Natural killer cell (primary cell): ENCODE measurements at regions not wholly inside any gene's neighbourhood (a gene's known extent, or its start where the extent isn't known, plus 50 kb on each side); places are given as distances from the start of the nearest gene placed in this dataset.
"Not testable (repeated sequence)": the region's sequence is repeated elsewhere in the genome, so short reads cannot be mapped to it uniquely, and the experiment has no call there.

Experiments
- ATAC-seq, 3 donors: fragments of 150-1000 bp in 2 of 3; fragments of 200-7000 bp in 1 of 3; cut with Tn5 transposase; 1 replicate in 1 of 3; 2 replicates in 2 of 3; pipeline ENCODE4 v1.10.0; 2021; ENCODE audit warnings: mild to moderate bottlenecking in 2 of 3, moderate library complexity in 2 of 3
- DNase-seq, 2 donors: peaks; one replicate each; pipeline versions ENCODE4 v3.0.0 to v3.0.0-alpha.2; 2013 to 2021; ENCODE audit warnings: mixed read lengths in 1 of 2
- H3K27ac ChIP-seq: one replicate; pipeline ENCODE4 v1.5.1; 2013; ENCODE audit warnings: mild to moderate bottlenecking, low read length
- H3K27me3 ChIP-seq: one replicate; pipeline ENCODE4 v1.6.1; 2013; ENCODE audit warnings: low read length; ENCODE audit not compliant: control insufficient read depth, insufficient read depth
- H3K36me3 ChIP-seq: one replicate; pipeline ENCODE4 v1.6.1; 2013; ENCODE audit warnings: low read length; ENCODE audit not compliant: control insufficient read depth, insufficient read depth
- H3K4me1 ChIP-seq: one replicate; pipeline ENCODE4 v1.6.1; 2013; ENCODE audit warnings: low read length; ENCODE audit not compliant: control insufficient read depth, insufficient read depth
- H3K4me3 ChIP-seq: one replicate; pipeline ENCODE4 v1.5.1; 2013; ENCODE audit warnings: low read length
- H3K9me3 ChIP-seq: one replicate; pipeline ENCODE4 v1.6.1; 2013; ENCODE audit warnings: low read length; ENCODE audit not compliant: control insufficient read depth, insufficient read depth
- H3K27ac Mint-ChIP-seq, 2 donors: one replicate each; pipeline ENCODE4 v1.8.0; 2022; ENCODE audit warnings: mild to moderate bottlenecking in 2 of 2, mixed read lengths in 2 of 2, moderate library complexity in 1 of 2
- H3K27me3 Mint-ChIP-seq, 2 donors: one replicate each; pipeline ENCODE4 v1.8.0; 2022; ENCODE audit warnings: low read depth in 2 of 2, mixed read lengths in 2 of 2
- H3K36me3 Mint-ChIP-seq: one replicate; pipeline ENCODE4 v1.8.0; 2022; ENCODE audit warnings: mixed read lengths
- H3K4me1 Mint-ChIP-seq, 2 donors: one replicate each; pipeline ENCODE4 v1.8.0; 2022; ENCODE audit warnings: mixed read lengths in 2 of 2
- H3K4me3 Mint-ChIP-seq: one replicate; pipeline ENCODE4 v1.8.0; 2022; ENCODE audit warnings: mild to moderate bottlenecking, moderate library complexity, mixed read lengths
- H3K9me3 Mint-ChIP-seq, 2 donors: one replicate each; pipeline ENCODE4 v1.8.0; 2022; ENCODE audit warnings: mixed read lengths in 2 of 2
- WGBS: methylation state at CpG from one replicate; pipeline ENCODE4 v1.1.7; 2013; ENCODE audit warnings: missing lambda C conversion rate; ENCODE audit not compliant: insufficient coverage; 5-methylcytosine and 5-hydroxymethylcytosine counted together
- intact Hi-C: fragments of 100-400 bp; cut with micrococcal nuclease; formaldehyde crosslinking; loops from one replicate; pipeline ENCODE4 v1.14.2; 2022
- TF ChIP-seq, protein P1 (sequence below): fragments of 200-600 bp; IDR thresholded peaks from one replicate; pipeline ENCODE4 v1.8.0; 2022; ENCODE audit warnings: antibody characterized with exemption

- Mint-ChIP-seq H3K9me3 (peaks cover 15 to 23% of the 10 kb centered on the region in 2 donors), H3K27me3 (no peaks in the 10 kb centered on the region), H3K36me3 (peaks cover 7% of the 10 kb centered on the region), H3K4me3 (no peak overlapping the region), H3K27ac (no peak overlapping the region), H3K4me1 (no peaks in the 10 kb centered on the region)
- no peaks in the 10 kb centered on the region for H3K4me1 ChIP-seq
- intact Hi-C loops = no loop called here
- WGBS = 81% methylated on average over 1 of the region's 1 CpG
- no peaks in the 10 kb centered on the region for H3K9me3 ChIP-seq
- TF ChIP-seq, protein P1, sequence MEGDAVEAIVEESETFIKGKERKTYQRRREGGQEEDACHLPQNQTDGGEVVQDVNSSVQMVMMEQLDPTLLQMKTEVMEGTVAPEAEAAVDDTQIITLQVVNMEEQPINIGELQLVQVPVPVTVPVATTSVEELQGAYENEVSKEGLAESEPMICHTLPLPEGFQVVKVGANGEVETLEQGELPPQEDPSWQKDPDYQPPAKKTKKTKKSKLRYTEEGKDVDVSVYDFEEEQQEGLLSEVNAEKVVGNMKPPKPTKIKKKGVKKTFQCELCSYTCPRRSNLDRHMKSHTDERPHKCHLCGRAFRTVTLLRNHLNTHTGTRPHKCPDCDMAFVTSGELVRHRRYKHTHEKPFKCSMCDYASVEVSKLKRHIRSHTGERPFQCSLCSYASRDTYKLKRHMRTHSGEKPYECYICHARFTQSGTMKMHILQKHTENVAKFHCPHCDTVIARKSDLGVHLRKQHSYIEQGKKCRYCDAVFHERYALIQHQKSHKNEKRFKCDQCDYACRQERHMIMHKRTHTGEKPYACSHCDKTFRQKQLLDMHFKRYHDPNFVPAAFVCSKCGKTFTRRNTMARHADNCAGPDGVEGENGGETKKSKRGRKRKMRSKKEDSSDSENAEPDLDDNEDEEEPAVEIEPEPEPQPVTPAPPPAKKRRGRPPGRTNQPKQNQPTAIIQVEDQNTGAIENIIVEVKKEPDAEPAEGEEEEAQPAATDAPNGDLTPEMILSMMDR = no peak
- no peaks in the 10 kb centered on the region for H3K27me3 ChIP-seq
- no peak overlapping the region for H3K27ac ChIP-seq
- H3K4me3 ChIP-seq = no peak overlapping the region
- DNase-seq = no peak
- H3K36me3 ChIP-seq = no peaks in the 10 kb centered on the region
- no peak for ATAC-seq
Measured at GRCh38 chr14:30058401-30058800, 130.8 kb upstream of the PRKD1 start.

GRCh38 chr14:30063746-30064145 lies 136.1 kb upstream of the PRKD1 start:
- intact Hi-C loops = no loop called here
- Histone ChIP-seq H3K4me3 (no peak overlapping the region), H3K4me1 (no peaks in the 10 kb centered on the region), H3K27me3 (no peaks in the 10 kb centered on the region), H3K36me3 (no peaks in the 10 kb centered on the region), H3K27ac (no peak overlapping the region), H3K9me3 (peaks cover 5% of the 10 kb centered on the region)
- TF ChIP-seq, protein P1 = no peak
- Mint-ChIP-seq H3K27ac (no peak overlapping the region), H3K27me3 (no peaks in the 10 kb centered on the region), H3K9me3 (peaks cover 14 to 20% of the 10 kb centered on the region in 2 donors), H3K4me3 (no peak overlapping the region), H3K4me1 (no peaks in the 10 kb centered on the region), H3K36me3 (peaks cover 14% of the 10 kb centered on the region)
- no CpG with 5 or more reads among the region's 2 CpGs for WGBS
- DNase-seq (no peak), ATAC-seq (no peak)

DNA sequence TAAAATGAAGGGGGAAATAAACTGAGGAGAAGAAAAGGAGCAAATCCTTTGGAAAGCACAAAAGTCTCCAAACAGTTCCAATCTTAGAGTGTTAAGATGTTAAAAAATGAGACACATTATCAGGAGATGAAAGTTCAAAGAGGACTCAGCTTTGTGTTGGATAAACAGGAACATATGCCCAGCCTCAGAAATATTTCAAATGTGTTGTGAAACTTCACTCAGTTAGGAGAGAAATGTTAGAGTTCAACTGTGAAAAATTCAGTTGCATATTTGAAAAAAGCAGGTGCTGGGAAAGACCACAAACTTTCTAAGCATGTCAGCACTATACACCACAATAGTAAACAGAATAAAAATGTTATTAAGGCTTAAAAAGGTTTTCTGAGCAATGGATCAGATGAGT lies 136.8 kb upstream of the PRKD1 start:
- Mint-ChIP-seq H3K4me1 (no peaks in the 10 kb centered on the region), H3K36me3 (peaks cover 15% of the 10 kb centered on the region), H3K4me3 (no peak overlapping the region), H3K9me3 (peaks cover 19 to 25% of the 10 kb centered on the region in 2 donors), H3K27ac (no peak overlapping the region), H3K27me3 (no peaks in the 10 kb centered on the region)
- no peaks in the 10 kb centered on the region for H3K4me1 ChIP-seq
- peaks cover 5% of the 10 kb centered on the region for H3K9me3 ChIP-seq
- DNase-seq (no peak), ATAC-seq (no peak)
- intact Hi-C loops = no loop called here
- no peaks in the 10 kb centered on the region for H3K27me3 ChIP-seq
- no peaks in the 10 kb centered on the region for H3K36me3 ChIP-seq
- TF ChIP-seq, protein P1 = no peak
- no peak overlapping the region for H3K27ac ChIP-seq
- H3K4me3 ChIP-seq = no peak overlapping the region

GRCh38 chr14:30069536-30069935 lies 141.9 kb upstream of the PRKD1 start:
- Mint-ChIP-seq H3K36me3 (peaks cover 8% of the 10 kb centered on the region), H3K27ac (no peak overlapping the region), H3K4me3 (no peak overlapping the region), H3K9me3 (peaks cover 20 to 24% of the 10 kb centered on the region in 2 donors), H3K4me1 (no peaks in the 10 kb centered on the region), H3K27me3 (no peaks in the 10 kb centered on the region)
- Histone ChIP-seq H3K4me3 (no peak overlapping the region), H3K4me1 (no peaks in the 10 kb centered on the region), H3K36me3 (no peaks in the 10 kb centered on the region), H3K27me3 (no peaks in the 10 kb centered on the region), H3K9me3 (peaks cover 10% of the 10 kb centered on the region), H3K27ac (no peak overlapping the region)
- DNase-seq = no peak
- intact Hi-C loops = no loop called here
- ATAC-seq = no peak
- TF ChIP-seq, protein P1 = no peak
- 67% methylated on average over 1 of the region's 1 CpG for WGBS

GRCh38 chr14:30072454-30072853 lies 144.8 kb upstream of the PRKD1 start:
- Mint-ChIP-seq H3K36me3 (peaks cover 17% of the 10 kb centered on the region), H3K9me3 (peaks cover 27 to 28% of the 10 kb centered on the region in 2 donors)
- ATAC-seq, H3K4me1 Mint-ChIP-seq, H3K4me3 ChIP-seq, intact Hi-C loops, H3K27ac Mint-ChIP-seq, H3K27me3 ChIP-seq, H3K27me3 Mint-ChIP-seq, H3K9me3 ChIP-seq, DNase-seq, H3K4me1 ChIP-seq, H3K36me3 ChIP-seq, H3K4me3 Mint-ChIP-seq, H3K27ac ChIP-seq: not testable (repeated sequence)
- 34% methylated on average over 2 of the region's 2 CpGs for WGBS
